ENCODE measurements at regions not wholly inside any gene's neighbourhood (a gene's known extent, or its start where the extent isn't known, plus 50 kb on each side); places are given as distances from the start of the nearest gene placed in this dataset.

DNA sequence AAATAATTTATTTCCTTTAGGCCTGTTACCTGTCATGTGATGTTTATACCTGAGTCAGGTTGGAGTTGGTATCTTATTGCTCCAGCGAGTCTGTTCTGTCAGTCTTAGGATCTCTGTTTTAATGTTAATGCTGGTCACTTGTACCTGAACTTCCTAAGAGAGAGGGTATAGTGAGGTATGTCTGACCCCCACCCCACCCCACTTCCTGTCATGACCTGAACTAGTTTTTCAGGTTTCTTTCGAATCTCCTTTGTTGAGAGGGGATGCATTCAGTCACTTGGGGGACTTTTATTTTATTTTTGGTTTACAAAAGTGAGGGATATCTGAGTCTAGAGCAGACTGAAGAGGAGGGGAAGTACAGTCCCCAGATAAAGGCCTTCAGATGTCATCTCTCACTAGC lies 769.0 kb upstream of the COBL start:
- Mint-ChIP-seq H3K27ac (no peak overlapping the region), H3K4me3 (no peak overlapping the region), H3K36me3 (no peaks in the 10 kb centered on the region), H3K27me3 (peaks cover 6% of the 10 kb centered on the region), H3K4me1 (no peaks in the 10 kb centered on the region), H3K9me3 (peaks cover 10% of the 10 kb centered on the region)

GRCh38 chr7:52080493-52080892 lies 763.9 kb upstream of the COBL start:
- no peak overlapping the region for H3K27ac Mint-ChIP-seq
- no peak overlapping the region for H3K4me3 Mint-ChIP-seq
- H3K9me3 Mint-ChIP-seq: peaks cover 10% of the 10 kb centered on the region
- no peaks in the 10 kb centered on the region for H3K27me3 Mint-ChIP-seq
- H3K4me1 Mint-ChIP-seq: no peaks in the 10 kb centered on the region
- no peaks in the 10 kb centered on the region for H3K36me3 Mint-ChIP-seq

GRCh38 chr7:52079726-52080125 lies 763.1 kb upstream of the COBL start:
- no peaks in the 10 kb centered on the region for H3K27me3 Mint-ChIP-seq
- no peaks in the 10 kb centered on the region for H3K4me1 Mint-ChIP-seq
- no peaks in the 10 kb centered on the region for H3K36me3 Mint-ChIP-seq
- peaks cover 5% of the 10 kb centered on the region for H3K9me3 Mint-ChIP-seq
- no peak overlapping the region for H3K27ac Mint-ChIP-seq
- no peak overlapping the region for H3K4me3 Mint-ChIP-seq

DNA sequence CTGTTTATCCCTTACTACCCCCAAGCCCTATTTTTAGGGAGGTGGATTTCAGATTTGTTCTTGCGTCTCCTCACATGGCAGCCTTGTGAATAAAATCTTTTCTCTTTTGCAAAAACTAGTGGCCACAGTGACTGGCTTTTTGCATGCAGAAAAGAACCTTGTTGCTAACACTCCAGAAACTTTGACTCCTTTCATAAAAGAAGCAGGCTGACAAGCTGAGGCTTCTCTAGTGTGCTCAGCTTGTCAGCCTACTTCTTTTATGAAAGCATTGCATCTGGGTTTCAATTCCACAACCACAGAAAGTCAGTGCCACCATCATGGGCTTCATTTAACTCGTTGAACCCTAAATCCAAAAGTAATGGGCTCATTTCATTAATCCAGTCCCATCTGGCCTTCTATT lies 761.0 kb upstream of the COBL start:
- no peak overlapping the region for H3K4me3 Mint-ChIP-seq
- no peak overlapping the region for H3K27ac Mint-ChIP-seq
- H3K9me3 Mint-ChIP-seq: peaks cover 7% of the 10 kb centered on the region
- no peaks in the 10 kb centered on the region for H3K4me1 Mint-ChIP-seq
- H3K27me3 Mint-ChIP-seq: no peaks in the 10 kb centered on the region
- no peaks in the 10 kb centered on the region for H3K36me3 Mint-ChIP-seq

DNA sequence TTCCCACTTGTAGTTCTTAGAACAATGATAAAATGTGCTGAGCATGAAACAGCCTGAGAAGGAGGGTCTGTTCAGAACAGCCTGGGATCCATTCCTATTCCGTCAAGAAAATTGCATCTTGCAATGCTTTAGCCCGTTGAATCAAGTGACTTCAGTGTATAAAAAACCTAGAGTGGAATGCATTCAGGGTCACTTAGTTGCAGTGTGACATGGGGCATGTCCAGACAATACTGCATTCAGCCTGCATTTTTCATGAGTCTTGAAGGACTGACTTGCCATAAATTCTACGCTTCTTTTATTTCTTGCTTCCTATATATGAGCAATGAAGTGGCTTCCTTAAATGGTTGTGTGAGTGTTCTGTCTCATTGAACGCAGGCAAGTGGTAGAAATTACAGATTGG lies 758.3 kb upstream of the COBL start:
- Mint-ChIP-seq H3K4me3 (no peak overlapping the region), H3K9me3 (peaks cover 6% of the 10 kb centered on the region), H3K4me1 (no peaks in the 10 kb centered on the region), H3K27ac (no peak overlapping the region), H3K27me3 (no peaks in the 10 kb centered on the region), H3K36me3 (no peaks in the 10 kb centered on the region)

- H3K36me3 Mint-ChIP-seq: no peaks in the 10 kb centered on the region
- no peak overlapping the region for H3K4me3 Mint-ChIP-seq
- peaks cover 6% of the 10 kb centered on the region for H3K9me3 Mint-ChIP-seq
- H3K27me3 Mint-ChIP-seq: no peaks in the 10 kb centered on the region
- H3K4me1 Mint-ChIP-seq: no peaks in the 10 kb centered on the region
- H3K27ac Mint-ChIP-seq: no peak overlapping the region
Measured at GRCh38 chr7:52074071-52074470, 757.5 kb upstream of the COBL start.

DNA sequence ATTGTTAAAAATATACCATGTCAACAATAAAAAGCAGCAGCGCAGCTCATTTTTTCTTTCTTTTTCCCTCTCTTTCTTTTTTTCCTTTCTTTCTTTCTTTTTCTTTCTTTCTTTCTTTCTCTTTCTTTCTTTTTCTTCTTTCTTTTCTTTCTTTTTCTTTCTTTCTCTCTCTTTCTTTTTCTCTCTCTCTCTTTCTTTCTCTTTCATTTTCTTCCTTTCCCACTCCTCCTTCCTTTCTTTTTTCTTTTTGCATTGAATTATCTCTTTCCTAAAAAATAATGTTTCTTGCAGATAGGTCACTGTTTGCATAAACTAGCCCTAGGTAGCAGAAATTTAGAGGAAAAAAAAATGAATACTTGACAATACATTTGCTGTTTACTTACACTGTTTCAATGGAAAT lies 755.1 kb upstream of the COBL start:
- Mint-ChIP-seq H3K9me3 (peaks cover 10% of the 10 kb centered on the region), H3K4me3 (no peak overlapping the region), H3K36me3 (no peaks in the 10 kb centered on the region), H3K27me3 (no peaks in the 10 kb centered on the region), H3K27ac (peak overlapping the region; percentile 59), H3K4me1 (no peaks in the 10 kb centered on the region)

DNA sequence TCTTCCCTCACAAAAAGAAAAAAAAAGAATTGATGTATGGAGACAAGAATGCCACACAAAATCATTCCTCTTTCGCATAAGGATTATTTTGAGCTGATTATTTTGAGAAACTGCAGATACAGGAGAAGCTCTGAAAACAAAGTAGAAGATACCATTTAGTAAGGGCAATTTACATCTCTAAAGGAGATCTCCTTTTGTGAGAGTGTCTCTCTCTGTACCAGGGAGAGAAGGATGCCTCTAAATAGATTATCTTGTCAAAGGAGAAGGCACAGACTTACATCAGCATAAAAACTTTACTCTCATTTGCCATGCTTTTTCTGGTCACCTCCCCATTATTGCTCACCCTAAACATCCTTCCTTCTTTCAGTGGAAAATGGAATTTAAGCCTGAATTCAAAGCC lies 747.9 kb upstream of the COBL start:
- no peaks in the 10 kb centered on the region for H3K4me1 Mint-ChIP-seq
- no peak overlapping the region for H3K27ac Mint-ChIP-seq
- no peak overlapping the region for H3K4me3 Mint-ChIP-seq
- peaks cover 14% of the 10 kb centered on the region for H3K9me3 Mint-ChIP-seq
- H3K36me3 Mint-ChIP-seq: no peaks in the 10 kb centered on the region
- no peaks in the 10 kb centered on the region for H3K27me3 Mint-ChIP-seq

- Mint-ChIP-seq H3K4me3 (no peak overlapping the region), H3K27ac (no peak overlapping the region), H3K4me1 (no peaks in the 10 kb centered on the region), H3K9me3 (peaks cover 11% of the 10 kb centered on the region), H3K27me3 (no peaks in the 10 kb centered on the region), H3K36me3 (no peaks in the 10 kb centered on the region)
Measured at GRCh38 chr7:52061666-52062065, 745.1 kb upstream of the COBL start.

GRCh38 chr7:52053525-52053924 lies 736.9 kb upstream of the COBL start:
- H3K9me3 Mint-ChIP-seq: peaks cover 5% of the 10 kb centered on the region
- H3K4me1 Mint-ChIP-seq: no peaks in the 10 kb centered on the region
- H3K36me3 Mint-ChIP-seq: no peaks in the 10 kb centered on the region

GRCh38 chr7:52030722-52031121 lies 714.1 kb upstream of the COBL start:
- Mint-ChIP-seq H3K27me3 (no peaks in the 10 kb centered on the region), H3K27ac (no peak overlapping the region)

More at GRCh38 chr7:52053525-52053924, 736.9 kb upstream of the COBL start:
- H3K4me3 Mint-ChIP-seq: no peak overlapping the region
- no peaks in the 10 kb centered on the region for H3K27me3 Mint-ChIP-seq
- H3K27ac Mint-ChIP-seq: no peak overlapping the region

DNA sequence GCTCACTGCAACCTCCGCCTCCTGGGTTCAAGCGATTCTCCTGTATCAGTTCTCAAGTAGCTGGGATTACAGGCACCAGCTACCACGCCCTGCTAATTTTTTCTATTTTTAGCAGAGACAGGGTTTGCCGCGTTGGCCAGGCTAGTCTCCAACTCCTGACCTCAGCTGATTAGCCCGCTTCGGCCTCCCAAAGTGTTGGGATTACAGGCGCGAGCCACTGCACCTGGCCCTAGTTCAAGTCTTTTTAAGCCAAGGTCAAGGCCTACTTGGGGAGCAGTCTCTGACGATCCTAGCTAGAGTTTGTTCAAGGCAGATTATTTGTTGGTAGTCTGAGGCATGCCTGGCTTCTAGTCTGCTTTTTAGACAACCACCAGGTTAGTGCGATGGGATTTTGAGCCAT lies 709.5 kb upstream of the COBL start:
- H3K9me3 Mint-ChIP-seq: peaks cover 6% of the 10 kb centered on the region
- no peaks in the 10 kb centered on the region for H3K27me3 Mint-ChIP-seq
- H3K4me1 Mint-ChIP-seq: no peaks in the 10 kb centered on the region
- no peak overlapping the region for H3K27ac Mint-ChIP-seq
- no peak overlapping the region for H3K4me3 Mint-ChIP-seq
- no peaks in the 10 kb centered on the region for H3K36me3 Mint-ChIP-seq

More at GRCh38 chr7:52030722-52031121, 714.1 kb upstream of the COBL start:
- Mint-ChIP-seq H3K4me1 (no peaks in the 10 kb centered on the region), H3K36me3 (no peaks in the 10 kb centered on the region), H3K9me3 (peaks cover 12% of the 10 kb centered on the region), H3K4me3 (no peak overlapping the region)

- Mint-ChIP-seq H3K27ac (no peak overlapping the region), H3K4me1 (no peaks in the 10 kb centered on the region), H3K27me3 (no peaks in the 10 kb centered on the region), H3K4me3 (no peak overlapping the region), H3K9me3 (no peaks in the 10 kb centered on the region), H3K36me3 (no peaks in the 10 kb centered on the region)
Measured at GRCh38 chr7:52021343-52021742, 704.7 kb upstream of the COBL start.

DNA sequence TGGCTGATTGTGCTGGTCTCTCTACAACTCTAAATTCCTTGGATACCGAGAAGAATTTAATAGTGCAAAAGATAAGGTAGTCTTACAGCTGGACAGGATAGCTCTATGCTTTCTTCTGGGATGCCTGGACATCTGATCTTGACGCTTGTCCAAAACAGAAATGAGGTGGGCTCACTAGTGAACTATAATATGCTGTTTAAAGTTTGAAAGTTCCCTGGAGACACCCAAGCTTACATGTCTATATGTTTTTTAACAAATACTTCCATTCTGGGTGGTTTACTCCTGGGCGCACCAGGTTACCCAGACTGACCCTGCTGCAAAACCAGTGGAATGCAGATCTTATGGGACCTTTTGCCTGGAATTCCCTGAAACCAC lies 702.1 kb upstream of the COBL start:
- no peak overlapping the region for H3K4me3 Mint-ChIP-seq
- no peak overlapping the region for H3K27ac Mint-ChIP-seq
- H3K36me3 Mint-ChIP-seq: no peaks in the 10 kb centered on the region

DNA sequence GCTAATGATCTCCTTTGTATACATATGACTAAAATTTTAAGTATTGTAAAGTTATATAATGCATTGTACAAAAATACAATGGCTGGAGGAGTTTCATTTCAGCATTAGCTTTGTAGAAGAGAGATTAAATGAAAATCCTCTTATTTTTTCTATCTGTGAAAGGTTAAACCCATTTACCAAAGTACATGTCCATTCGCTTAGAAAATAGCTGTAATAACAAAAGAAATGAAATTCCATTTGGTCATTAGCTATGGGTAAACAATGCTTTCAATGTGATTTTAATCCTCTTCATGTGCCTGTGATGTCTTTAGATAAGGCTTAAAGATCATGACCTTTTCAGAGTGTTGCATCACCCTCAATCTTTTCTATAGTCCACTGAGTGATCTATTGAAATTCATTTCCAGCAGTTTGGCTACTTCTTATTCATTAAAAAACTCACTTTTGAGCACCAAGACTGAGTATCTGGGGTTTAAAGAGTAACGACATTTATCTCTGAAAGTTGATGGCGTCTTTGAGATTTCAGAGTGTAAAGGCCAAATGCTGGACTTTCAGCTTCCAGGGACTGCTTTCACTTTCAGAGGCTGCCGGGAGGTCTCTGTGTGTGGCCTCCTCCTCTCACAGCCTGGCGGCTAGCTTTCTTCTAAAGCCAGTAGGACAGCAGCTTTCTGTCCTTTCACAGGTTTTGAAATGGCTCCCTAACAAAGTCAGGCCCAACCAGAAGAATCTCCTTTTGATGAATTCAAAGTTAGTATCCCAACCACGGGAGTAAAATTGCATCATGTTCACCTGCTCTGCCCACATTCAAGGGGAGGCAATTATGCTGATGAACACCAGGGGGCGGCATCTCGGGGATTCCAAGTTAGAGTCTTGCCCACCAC lies 701.4 kb upstream of the COBL start:
- no peaks in the 10 kb centered on the region for H3K4me1 Mint-ChIP-seq
- H3K27ac Mint-ChIP-seq: no peak overlapping the region
- H3K4me3 Mint-ChIP-seq: no peak overlapping the region
- H3K27me3 Mint-ChIP-seq: no peaks in the 10 kb centered on the region
- no peaks in the 10 kb centered on the region for H3K36me3 Mint-ChIP-seq
- H3K9me3 Mint-ChIP-seq: no peaks in the 10 kb centered on the region

More for the DNA sequence above, 702.1 kb upstream of the COBL start:
- Mint-ChIP-seq H3K27me3 (no peaks in the 10 kb centered on the region), H3K4me1 (no peaks in the 10 kb centered on the region), H3K9me3 (no peaks in the 10 kb centered on the region)

GRCh38 chr7:52009181-52009580 lies 692.6 kb upstream of the COBL start:
- peaks cover 4% of the 10 kb centered on the region for H3K36me3 Mint-ChIP-seq
- no peaks in the 10 kb centered on the region for H3K4me1 Mint-ChIP-seq
- H3K9me3 Mint-ChIP-seq: peaks cover 24% of the 10 kb centered on the region
- H3K27me3 Mint-ChIP-seq: no peaks in the 10 kb centered on the region
- H3K4me3 Mint-ChIP-seq: no peak overlapping the region
- H3K27ac Mint-ChIP-seq: no peak overlapping the region

DNA sequence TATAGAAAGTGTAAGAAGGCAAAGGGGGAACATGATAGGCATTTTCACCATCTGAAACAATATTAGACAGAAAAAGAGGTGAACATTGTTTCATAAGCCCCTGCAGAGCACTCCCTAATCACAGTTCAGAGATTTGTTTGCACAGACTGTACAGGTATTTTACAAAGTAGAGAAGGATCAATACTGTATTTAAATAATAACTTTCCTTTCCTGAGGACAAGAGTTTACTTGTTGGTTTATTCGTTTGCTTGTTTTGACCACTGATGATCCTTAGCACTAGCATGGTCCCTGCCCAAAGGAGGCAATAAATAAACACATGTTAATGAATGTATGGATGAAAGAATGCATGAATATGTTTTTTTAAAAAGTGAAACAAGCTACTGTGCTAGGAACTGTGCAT lies 690.1 kb upstream of the COBL start:
- Mint-ChIP-seq H3K27ac (no peak overlapping the region), H3K27me3 (no peaks in the 10 kb centered on the region), H3K36me3 (peaks cover 4% of the 10 kb centered on the region), H3K4me1 (no peaks in the 10 kb centered on the region), H3K4me3 (no peak overlapping the region), H3K9me3 (peaks cover 36% of the 10 kb centered on the region)
